GM23338 (cell line): ENCODE measurements at regions not wholly inside any gene's neighbourhood (a gene's known extent, or its start where the extent isn't known, plus 50 kb on each side); places are given as distances from the start of the nearest gene placed in this dataset.

Source experiments
- ATAC-seq: fragments of 200-7000 bp; cut with Tn5 transposase; 3 replicates; pipeline ENCODE4 v1.9.1; 2020
- DNase-seq: peaks from one replicate; pipeline ENCODE4 v3.0.0-alpha.2; 2015; ENCODE audit warnings: low spot score
- H2AFZ ChIP-seq: fragments of 200-600 bp; sonication (generic); 2 replicates; pipeline ENCODE4 v1.8.0; 2016; ENCODE audit warnings: antibody characterized with exemption, mild to moderate bottlenecking, moderate library complexity
- H3F3A ChIP-seq: fragments of 200-600 bp; sonication (generic); replicated peaks from 2 replicates; pipeline ENCODE4 v1.8.0; 2017; ENCODE audit warnings: antibody characterized with exemption, mixed run types, low read depth
- H3K27ac ChIP-seq: fragments of 200-600 bp; sonication (generic); 2 replicates; pipeline ENCODE4 v1.6.1; 2016; ENCODE audit warnings: low read depth
- H3K27me3 ChIP-seq: fragments of 200-600 bp; sonication (generic); 2 replicates; pipeline ENCODE4 v1.8.0; 2016; ENCODE audit warnings: mild to moderate bottlenecking, mixed run types, moderate library complexity; ENCODE audit not compliant: insufficient read depth
- H3K36me3 ChIP-seq: fragments of 200-600 bp; sonication (generic); 2 replicates; pipeline ENCODE4 v1.8.0; 2016; ENCODE audit warnings: mild to moderate bottlenecking; ENCODE audit not compliant: insufficient read depth
- H3K4me1 ChIP-seq: fragments of 200-600 bp; sonication (generic); 2 replicates; pipeline ENCODE4 v1.8.0; 2016; ENCODE audit warnings: mild to moderate bottlenecking, moderate library complexity; ENCODE audit not compliant: insufficient read depth
- H3K4me2 ChIP-seq: fragments of 200-600 bp; sonication (generic); 2 replicates; pipeline ENCODE4 v1.7.1; 2017; ENCODE audit warnings: mixed run types
- H3K4me3 ChIP-seq: fragments of 200-600 bp; sonication (generic); 2 replicates; pipeline ENCODE4 v1.6.1; 2016; ENCODE audit warnings: mixed run types
- H3K79me2 ChIP-seq: fragments of 200-600 bp; sonication (generic); replicated peaks from 2 replicates; pipeline ENCODE4 v1.8.0; 2017; ENCODE audit warnings: mild to moderate bottlenecking; ENCODE audit not compliant: insufficient read depth
- H3K9me2 ChIP-seq: fragments of 200-600 bp; sonication (generic); 2 replicates; pipeline ENCODE4 v1.8.0; 2017; ENCODE audit not compliant: insufficient read depth
- H4K20me1 ChIP-seq: fragments of 200-600 bp; sonication (generic); replicated peaks from 2 replicates; pipeline ENCODE4 v1.8.0; 2017; ENCODE audit warnings: mild to moderate bottlenecking; ENCODE audit not compliant: insufficient read depth
- H3K27ac Mint-ChIP-seq: 2 replicates; pipeline ENCODE4 v1.8.0; 2020; ENCODE audit warnings: inconsistent platforms, mild to moderate bottlenecking, moderate library complexity, mixed read lengths
- H3K27me3 Mint-ChIP-seq: 3 replicates; pipeline ENCODE4 v1.8.0; 2022; ENCODE audit warnings: low read depth, mild to moderate bottlenecking, moderate library complexity, mixed read lengths, inconsistent platforms; ENCODE audit not compliant: insufficient read depth, poor library complexity
- H3K36me3 Mint-ChIP-seq: 3 replicates; pipeline ENCODE4 v1.8.0; 2021; ENCODE audit warnings: low read depth, mild to moderate bottlenecking, inconsistent platforms, moderate library complexity, mixed read lengths
- H3K4me1 Mint-ChIP-seq: 3 replicates; pipeline ENCODE4 v1.8.0; 2020; ENCODE audit warnings: mild to moderate bottlenecking, inconsistent platforms, mixed read lengths
- H3K4me3 Mint-ChIP-seq: 3 replicates; pipeline ENCODE4 v1.8.0; 2021; ENCODE audit warnings: moderate library complexity, mild to moderate bottlenecking, inconsistent platforms, mixed read lengths
- H3K9me3 Mint-ChIP-seq: 3 replicates; pipeline ENCODE4 v1.8.0; 2020; ENCODE audit warnings: moderate library complexity, mild to moderate bottlenecking, inconsistent platforms, mixed read lengths
- CREB1 ChIP-seq: fragments of 250-450 bp; sonication (Bioruptor Pico); IDR thresholded peaks from 2 replicates; pipeline ENCODE4 v1.5.0; 2020; ENCODE audit warnings: low read depth, mild to moderate bottlenecking, moderate library complexity
- CTCF ChIP-seq, 2 experiments: fragments of 200-600 bp in 1 of 2; sonication (generic) in 1 of 2; conservative IDR thresholded peaks; 2 replicates each; pipeline versions ENCODE4 v1.5.1 to v1.6.1; 2016 to 2017; ENCODE audit warnings: antibody characterized with exemption in 2 of 2, low read depth in 2 of 2, mild to moderate bottlenecking in 2 of 2, moderate library complexity in 1 of 2
- ETS1 ChIP-seq: IDR thresholded peaks from 2 replicates; pipeline ENCODE4 v1.6.1; 2016; ENCODE audit warnings: antibody characterized with exemption
- EZH2 ChIP-seq: fragments of 200-600 bp; sonication (generic); IDR thresholded peaks from one replicate; pipeline ENCODE4 v1.8.0; 2017; ENCODE audit warnings: antibody characterized with exemption, mild to moderate bottlenecking, low read depth; ENCODE audit not compliant: unreplicated experiment
- NANOG ChIP-seq: IDR thresholded peaks from 2 replicates; pipeline ENCODE4 v1.6.1; 2016; ENCODE audit warnings: antibody characterized with exemption, borderline replicate concordance
- POLR2AphosphoS5 ChIP-seq: IDR thresholded peaks from 2 replicates; pipeline ENCODE4 v1.6.1; 2016; ENCODE audit warnings: antibody characterized with exemption, low read depth
- REST ChIP-seq: IDR thresholded peaks from one replicate; pipeline ENCODE4 v1.6.1; 2018; ENCODE audit warnings: antibody characterized with exemption; ENCODE audit not compliant: unreplicated experiment
- STAT1 ChIP-seq: IDR thresholded peaks from one replicate; pipeline ENCODE4 v1.6.1; 2016; ENCODE audit warnings: antibody characterized with exemption; ENCODE audit not compliant: unreplicated experiment
- ZNF114 ChIP-seq: fragments of 250-450 bp; sonication (Bioruptor Pico); IDR thresholded peaks from 2 replicates; pipeline ENCODE4 v1.5.0; 2020; ENCODE audit warnings: mild to moderate bottlenecking, moderate library complexity
- ZNF331 ChIP-seq: fragments of 250-450 bp; sonication (Bioruptor Pico); IDR thresholded peaks from 2 replicates; pipeline ENCODE4 v1.5.0; 2020; ENCODE audit warnings: low read depth, mild to moderate bottlenecking, moderate library complexity

- no peaks in the 10 kb centered on the region for H3K36me3 Mint-ChIP-seq
- H3K27ac ChIP-seq = no peak overlapping the region
- no peak overlapping the region for H3K4me3 Mint-ChIP-seq
- no peaks in the 10 kb centered on the region for H3K79me2 ChIP-seq
- no peaks in the 10 kb centered on the region for H3K4me1 ChIP-seq
- H2AFZ ChIP-seq = no peak overlapping the region
- TF ChIP-seq REST = no peak
- TF ChIP-seq EZH2 = no peak
- TF ChIP-seq CTCF (conservative IDR thresholded peaks at IDR 0.05; ENCODE audit: low read depth in 2 of 2) = no peak
- no peak for TF ChIP-seq CREB1 (CRISPR knock-in tag)
- TF ChIP-seq ZNF331 (CRISPR knock-in tag) = no peak
- no peak for TF ChIP-seq POLR2AphosphoS5
- no peak for TF ChIP-seq NANOG
- no peak for TF ChIP-seq ZNF114 (CRISPR knock-in tag)
- TF ChIP-seq ETS1 = no peak
- TF ChIP-seq STAT1 = no peak
- H3K4me3 ChIP-seq = no peak overlapping the region
- peaks cover 4% of the 10 kb centered on the region; the same call in 2 of the 3 replicates for H3K9me3 Mint-ChIP-seq
- H3K9me2 ChIP-seq = no peaks in the 10 kb centered on the region
- H3K4me2 ChIP-seq = no peak overlapping the region
- ATAC-seq = peak; percentile 20; the same call in 1 of the 3 replicates
- H3K36me3 ChIP-seq = no peaks in the 10 kb centered on the region
- peaks cover 5% of the 10 kb centered on the region; the same call in 2 of the 3 replicates for H3K4me1 Mint-ChIP-seq
- DNase-seq = no peak
- no peaks in the 10 kb centered on the region for H3F3A ChIP-seq
- H4K20me1 ChIP-seq = no peaks in the 10 kb centered on the region
- peaks cover 9% of the 10 kb centered on the region for H3K27me3 Mint-ChIP-seq
- H3K27ac Mint-ChIP-seq = no peak overlapping the region
- no peaks in the 10 kb centered on the region for H3K27me3 ChIP-seq
Observed at GRCh38 chr1:25099343-25099951, 132.9 kb downstream of the SYF2 start.
